A673 (cell line): ENCODE measurements at regions not wholly inside any gene's neighbourhood (a gene's known extent, or its start where the extent isn't known, plus 50 kb on each side); places are given as distances from the start of the nearest gene placed in this dataset.

Experiments used
- BruUV-seq: library from RNA; stranded (reverse); fragments of 400-500 nt; replicated peaks from 2 replicates; lab custom pipeline; 2021; lab: Mats Ljungman, UMichigan
- CTCF ChIA-PET: fragments of 300-600 bp; sonication (Branson Sonifier 250); formaldehyde crosslinking; loops from one replicate; lab custom pipeline; 2022; ENCODE audit warnings: antibody characterized with exemption; lab: Charles Lee
- POLR2A ChIA-PET: fragments of 300-600 bp; sonication (Branson Sonifier 250); formaldehyde crosslinking; loops from one replicate; lab custom pipeline; 2022; ENCODE audit warnings: antibody characterized with exemption; ENCODE audit not compliant: low non-redundant PET; lab: Charles Lee
- DNase-seq: peaks from one replicate; pipeline ENCODE4 v3.0.0-alpha.2; 2015; ENCODE audit warnings: low spot score
- H3K27ac ChIP-seq: fragments of 200-600 bp; sonication (generic); 2 replicates; pipeline ENCODE4 v1.5.1; 2016; ENCODE audit warnings: mixed run types, low read depth, mild to moderate bottlenecking, mixed read lengths, antibody characterized with exemption, low read length; ENCODE audit not compliant: poor library complexity, severe bottlenecking
- H3K27me3 ChIP-seq: fragments of 200-600 bp; sonication (generic); replicated peaks from 2 replicates; pipeline ENCODE4 v1.6.1; 2017; ENCODE audit warnings: mixed run types, low read depth, mild to moderate bottlenecking, mixed read lengths, antibody characterized with exemption, low read length; ENCODE audit not compliant: insufficient read depth, poor library complexity
- H3K36me3 ChIP-seq: fragments of 200-600 bp; sonication (generic); 2 replicates; pipeline ENCODE4 v1.6.1; 2016; ENCODE audit warnings: mixed run types, mild to moderate bottlenecking, mixed read lengths, antibody characterized with exemption, low read length; ENCODE audit not compliant: insufficient read depth, poor library complexity, severe bottlenecking
- H3K4me1 ChIP-seq: fragments of 200-600 bp; sonication (generic); 2 replicates; pipeline ENCODE4 v1.6.1; 2017; ENCODE audit warnings: mixed run types, mild to moderate bottlenecking, mixed read lengths, antibody characterized with exemption, low read length; ENCODE audit not compliant: insufficient read depth, poor library complexity, severe bottlenecking
- H3K4me3 ChIP-seq: fragments of 200-600 bp; sonication (generic); 2 replicates; pipeline ENCODE4 v1.5.1; 2016; ENCODE audit warnings: low read depth, mixed run types, mild to moderate bottlenecking, mixed read lengths, low read length; ENCODE audit not compliant: poor library complexity, severe bottlenecking
- H3K9me3 ChIP-seq: fragments of 200-600 bp; sonication (generic); 2 replicates; pipeline ENCODE4 v1.6.1; 2016; ENCODE audit warnings: mixed run types, low read depth, mild to moderate bottlenecking, mixed read lengths, antibody characterized with exemption, low read length; ENCODE audit not compliant: poor library complexity, severe bottlenecking
- CTCF ChIP-seq: fragments of 300-800, 200-600 bp; sonication (generic); conservative IDR thresholded peaks from 2 replicates; pipeline ENCODE4 v1.5.1; 2017; ENCODE audit warnings: low read depth, mild to moderate bottlenecking, antibody characterized with exemption, low read length, moderate library complexity, mixed read lengths
- EZH2 ChIP-seq: fragments of 200-600 bp; sonication (generic); IDR thresholded peaks from 2 replicates; pipeline ENCODE4 v1.6.1; 2017; ENCODE audit warnings: borderline replicate concordance, low read depth, mild to moderate bottlenecking, mixed read lengths, antibody characterized with exemption, low read length; ENCODE audit not compliant: poor library complexity, severe bottlenecking
- intact Hi-C: fragments of 100-400 bp; cut with micrococcal nuclease; formaldehyde crosslinking; loops from one replicate; pipeline ENCODE4 v1.10.0; 2022; ENCODE audit not compliant: unreplicated experiment

GRCh38 chr10:124255556-124255955, 162.2 kb upstream of the CHST15 start:
- no TSS peak for BruUV-seq
- ChIA-PET POLR2A (interaction anchor here (0.7 kb wide), 1 partner anchor 158 kb away, joined by 7 read pairs; no protein-coding TSS in a partner anchor), CTCF (no interaction called here)
- TF ChIP-seq CTCF (no peak), EZH2 (no peak)
- Histone ChIP-seq H3K9me3 (no peaks in the 10 kb centered on the region), H3K36me3 (no peaks in the 10 kb centered on the region), H3K4me3 (no peak overlapping the region), H3K27me3 (peaks cover 18% of the 10 kb centered on the region), H3K4me1 (no peaks in the 10 kb centered on the region), H3K27ac (no peak overlapping the region)
- DNase-seq: no peak
- intact Hi-C loops: loop anchor here (10.0 kb wide), 1 partner anchor 261 kb away; no protein-coding TSS in a partner anchor

GRCh38 chr10:124254490-124254889, 161.1 kb upstream of the CHST15 start:
- peaks cover 18% of the 10 kb centered on the region for H3K27me3 ChIP-seq
- ChIA-PET CTCF (no interaction called here), POLR2A (no interaction called here)
- H3K36me3 ChIP-seq: no peaks in the 10 kb centered on the region
- no peaks in the 10 kb centered on the region for H3K4me1 ChIP-seq
- intact Hi-C loops: loop anchor here (10.0 kb wide), 1 partner anchor 260 kb away; no protein-coding TSS in a partner anchor
- no peaks in the 10 kb centered on the region for H3K9me3 ChIP-seq
- no peak overlapping the region for H3K4me3 ChIP-seq
- DNase-seq: no peak
- no TSS peak for BruUV-seq
- H3K27ac ChIP-seq: no peak overlapping the region
- no peak for TF ChIP-seq CTCF
- TF ChIP-seq EZH2: no peak

- DNase-seq: no peak
- H3K9me3 ChIP-seq: no peaks in the 10 kb centered on the region
- intact Hi-C loops: loop anchor here (10.0 kb wide), 1 partner anchor 258 kb away; no protein-coding TSS in a partner anchor
- no peaks in the 10 kb centered on the region for H3K4me1 ChIP-seq
- CTCF ChIA-PET: interaction anchor here (0.7 to 1.3 kb wide), 2 partner anchors 136 to 258 kb away, joined by 3 read pairs; no protein-coding TSS in a partner anchor
- TF ChIP-seq EZH2 (no peak), CTCF (no peak)
- no peak overlapping the region for H3K27ac ChIP-seq
- BruUV-seq: no TSS peak
- H3K36me3 ChIP-seq: no peaks in the 10 kb centered on the region
- H3K4me3 ChIP-seq: no peak overlapping the region
- POLR2A ChIA-PET: interaction anchor here (0.7 kb wide), 1 partner anchor 177 kb away, joined by 3 read pairs; no protein-coding TSS in a partner anchor
- peaks cover 18% of the 10 kb centered on the region for H3K27me3 ChIP-seq
Measured at GRCh38 chr10:124253006-124253405, 159.6 kb upstream of the CHST15 start.
